CD4-positive, alpha-beta T cell (primary cell): ENCODE measurements at regions not wholly inside any gene's neighbourhood (a gene's known extent, or its start where the extent isn't known, plus 50 kb on each side); places are given as distances from the start of the nearest gene placed in this dataset.

ENCODE experiments used
- ATAC-seq: fragments of 200-7000 bp; cut with Tn5 transposase; one replicate; pipeline ENCODE4 v1.10.0; 2022; ENCODE audit warnings: mild to moderate bottlenecking; ENCODE audit not compliant: poor library complexity
- CTCF ChIA-PET: fragments of 350-600 bp; sonication (Branson Sonifier 250); formaldehyde crosslinking; loops from one replicate; lab custom pipeline; 2021; ENCODE audit warnings: antibody characterized with exemption, inconsistent platforms; lab: Charles Lee
- POLR2A ChIA-PET: fragments of 350-600 bp; sonication (Branson Sonifier 250); formaldehyde crosslinking; loops from one replicate; lab custom pipeline; 2021; ENCODE audit warnings: antibody characterized with exemption, inconsistent platforms; lab: Charles Lee
- DNase-seq, 14 experiments: peaks; one replicate each; pipeline ENCODE4 v3.0.0-alpha.2; 2013 to 2020; ENCODE audit warnings: mixed read lengths in 2 of 14
- H3K27ac ChIP-seq, 2 donors: one replicate each; pipeline versions ENCODE4 v1.5.1 to v1.7.0; 2013; ENCODE audit warnings: low read length in 2 of 2, low read depth in 1 of 2, mild to moderate bottlenecking in 1 of 2
- H3K27me3 ChIP-seq, 2 experiments: 1 replicate in 1 of 2; 2 replicates in 1 of 2; pipeline versions ENCODE4 v1.6.1 to v1.7.0; 2013; ENCODE audit warnings: low read length in 2 of 2, control low read depth in 1 of 2, mild to moderate bottlenecking in 1 of 2, moderate library complexity in 1 of 2; ENCODE audit not compliant: insufficient read depth in 2 of 2, control insufficient read depth in 1 of 2
- H3K36me3 ChIP-seq: one replicate; pipeline ENCODE4 v1.6.1; 2013; ENCODE audit warnings: low read length, control low read depth; ENCODE audit not compliant: insufficient read depth
- H3K4me1 ChIP-seq: one replicate; pipeline ENCODE4 v1.6.1; 2013; ENCODE audit warnings: low read length, control low read depth; ENCODE audit not compliant: insufficient read depth
- H3K4me3 ChIP-seq: one replicate; pipeline ENCODE4 v1.5.1; 2013; ENCODE audit warnings: mild to moderate bottlenecking, low read length, moderate library complexity
- H3K9me3 ChIP-seq, 2 experiments: 1 replicate in 1 of 2; 2 replicates in 1 of 2; pipeline versions ENCODE4 v1.6.1 to v1.7.0; 2013; ENCODE audit warnings: low read length in 2 of 2, mild to moderate bottlenecking in 2 of 2, control low read depth in 1 of 2, moderate library complexity in 1 of 2; ENCODE audit not compliant: control insufficient read depth in 1 of 2, insufficient read depth in 1 of 2
- H3K27ac Mint-ChIP-seq: one replicate; pipeline ENCODE4 v1.8.0; 2020; ENCODE audit warnings: mixed read lengths
- H3K27me3 Mint-ChIP-seq: one replicate; pipeline ENCODE4 v1.8.0; 2021; ENCODE audit warnings: mixed read lengths
- H3K36me3 Mint-ChIP-seq: one replicate; pipeline ENCODE4 v1.8.0; 2021; ENCODE audit warnings: low read depth, mixed read lengths
- H3K4me1 Mint-ChIP-seq: one replicate; pipeline ENCODE4 v1.8.0; 2021; ENCODE audit warnings: low read depth, mixed read lengths
- H3K4me3 Mint-ChIP-seq: one replicate; pipeline ENCODE4 v1.8.0; 2020; ENCODE audit warnings: mild to moderate bottlenecking, mixed read lengths
- H3K9me3 Mint-ChIP-seq: one replicate; pipeline ENCODE4 v1.8.0; 2020; ENCODE audit warnings: mixed read lengths
- CTCF ChIP-seq: fragments of 200-600 bp; IDR thresholded peaks from one replicate; pipeline ENCODE4 v1.8.0; 2022; ENCODE audit warnings: antibody characterized with exemption, mild to moderate bottlenecking
- intact Hi-C, 2 experiments: fragments of 100-400 bp; cut with DNase I in 1 of 2; cut with micrococcal nuclease in 1 of 2; formaldehyde crosslinking; loops; one replicate each; pipeline versions ENCODE4 v1.15.1 to v1.9.0; 2023 to 2025; cut with DNase I, micrococcal nuclease

GRCh38 chr4:124997124-124997523 is 284.6 kb upstream of the ANKRD50 start:
- Histone ChIP-seq H3K36me3 (no peaks in the 10 kb centered on the region), H3K4me3 (no peak overlapping the region), H3K4me1 (no peaks in the 10 kb centered on the region), H3K27ac (no peak overlapping the region), H3K27me3 (no peaks in the 10 kb centered on the region), H3K9me3 (peaks cover 0 to 8% of the 10 kb centered on the region in 2 experiments)
- intact Hi-C loops = no loop called here
- Mint-ChIP-seq H3K36me3 (no peaks in the 10 kb centered on the region), H3K9me3 (peaks cover 3% of the 10 kb centered on the region), H3K4me3 (no peak overlapping the region), H3K27ac (no peak overlapping the region), H3K27me3 (no peaks in the 10 kb centered on the region), H3K4me1 (no peaks in the 10 kb centered on the region)
- POLR2A ChIA-PET = no interaction called here
- DNase-seq (no peak), ATAC-seq (no peak)
- CTCF ChIA-PET = no interaction called here
- TF ChIP-seq CTCF = no peak

GRCh38 chr4:124993838-124994237 is 281.3 kb upstream of the ANKRD50 start:
- ATAC-seq (no peak), DNase-seq (no peak)
- H3K36me3 ChIP-seq = no peaks in the 10 kb centered on the region
- peaks cover 3% of the 10 kb centered on the region for H3K9me3 Mint-ChIP-seq
- CTCF ChIA-PET = no interaction called here
- H3K9me3 ChIP-seq = peaks cover 0 to 5% of the 10 kb centered on the region in 2 experiments
- H3K36me3 Mint-ChIP-seq = no peaks in the 10 kb centered on the region
- intact Hi-C loops = no loop called here
- no peaks in the 10 kb centered on the region for H3K27me3 Mint-ChIP-seq
- POLR2A ChIA-PET = no interaction called here
- H3K4me1 ChIP-seq = no peaks in the 10 kb centered on the region
- no peak overlapping the region for H3K27ac Mint-ChIP-seq
- no peak overlapping the region for H3K4me3 ChIP-seq
- TF ChIP-seq CTCF = no peak
- H3K27ac ChIP-seq = no peak overlapping the region
- H3K4me3 Mint-ChIP-seq = no peak overlapping the region
- H3K4me1 Mint-ChIP-seq = no peaks in the 10 kb centered on the region
- no peaks in the 10 kb centered on the region for H3K27me3 ChIP-seq

- CTCF ChIA-PET = no interaction called here
- no peaks in the 10 kb centered on the region for H3K27me3 Mint-ChIP-seq
- intact Hi-C loops = no loop called here
These were observed 277.9 kb upstream of the ANKRD50 start for GRCh38 chr4:124990398-124990797.

More at GRCh38 chr4:124990398-124990797, 277.9 kb upstream of the ANKRD50 start:
- Mint-ChIP-seq H3K4me1 (no peaks in the 10 kb centered on the region), H3K9me3 (peaks cover 2% of the 10 kb centered on the region), H3K27ac (no peak overlapping the region), H3K36me3 (no peaks in the 10 kb centered on the region), H3K4me3 (no peak overlapping the region)
- H3K27me3 ChIP-seq = no peaks in the 10 kb centered on the region
- H3K36me3 ChIP-seq = no peaks in the 10 kb centered on the region
- no peak overlapping the region for H3K4me3 ChIP-seq
- TF ChIP-seq CTCF = no peak
- no peaks in the 10 kb centered on the region for H3K4me1 ChIP-seq
- POLR2A ChIA-PET = no interaction called here
- no peaks in the 10 kb centered on the region for H3K9me3 ChIP-seq
- DNase-seq (no peak), ATAC-seq (no peak)
- H3K27ac ChIP-seq = no peak overlapping the region
